ENCODE measurements at regions not wholly inside any gene's neighbourhood (a gene's known extent, or its start where the extent isn't known, plus 50 kb on each side); places are given as distances from the start of the nearest gene placed in this dataset.

DNA sequence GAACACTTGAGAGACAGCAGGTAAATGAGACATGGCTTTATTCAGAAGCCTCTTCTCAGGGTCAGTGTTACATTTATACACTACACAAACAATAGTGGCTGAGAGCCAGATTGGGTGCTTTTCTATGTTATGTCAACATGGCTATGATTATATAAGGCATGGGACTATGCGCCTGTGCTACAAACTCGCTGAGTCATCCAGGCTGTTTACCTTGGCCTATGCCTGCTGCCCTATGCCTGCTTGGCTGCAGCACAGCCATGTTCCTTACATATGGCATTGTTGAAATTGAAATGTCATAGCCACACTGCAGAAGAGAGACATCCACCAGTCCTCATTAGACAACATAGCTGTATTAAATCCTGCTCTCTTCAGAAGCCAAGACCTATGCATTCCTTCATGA, 236.3 kb upstream of the NWD2 start:
- H3K4me1 Mint-ChIP-seq (ENCODE audit: low read depth), result no peaks in the 10 kb centered on the region
- H3K27me3 Mint-ChIP-seq, result no peaks in the 10 kb centered on the region
- TF ChIP-seq, protein P1, sequence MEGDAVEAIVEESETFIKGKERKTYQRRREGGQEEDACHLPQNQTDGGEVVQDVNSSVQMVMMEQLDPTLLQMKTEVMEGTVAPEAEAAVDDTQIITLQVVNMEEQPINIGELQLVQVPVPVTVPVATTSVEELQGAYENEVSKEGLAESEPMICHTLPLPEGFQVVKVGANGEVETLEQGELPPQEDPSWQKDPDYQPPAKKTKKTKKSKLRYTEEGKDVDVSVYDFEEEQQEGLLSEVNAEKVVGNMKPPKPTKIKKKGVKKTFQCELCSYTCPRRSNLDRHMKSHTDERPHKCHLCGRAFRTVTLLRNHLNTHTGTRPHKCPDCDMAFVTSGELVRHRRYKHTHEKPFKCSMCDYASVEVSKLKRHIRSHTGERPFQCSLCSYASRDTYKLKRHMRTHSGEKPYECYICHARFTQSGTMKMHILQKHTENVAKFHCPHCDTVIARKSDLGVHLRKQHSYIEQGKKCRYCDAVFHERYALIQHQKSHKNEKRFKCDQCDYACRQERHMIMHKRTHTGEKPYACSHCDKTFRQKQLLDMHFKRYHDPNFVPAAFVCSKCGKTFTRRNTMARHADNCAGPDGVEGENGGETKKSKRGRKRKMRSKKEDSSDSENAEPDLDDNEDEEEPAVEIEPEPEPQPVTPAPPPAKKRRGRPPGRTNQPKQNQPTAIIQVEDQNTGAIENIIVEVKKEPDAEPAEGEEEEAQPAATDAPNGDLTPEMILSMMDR (IDR thresholded peaks at IDR 0.05; ENCODE audit: unreplicated experiment), result no peak
- H3K27ac Mint-ChIP-seq, result peak overlapping the region; percentile 94
- no peaks in the 10 kb centered on the region for H3K36me3 Mint-ChIP-seq (ENCODE audit: insufficient read depth)
- DNase-seq (ENCODE audit: low spot score, unreplicated experiment), result no peak
- peaks cover 23% of the 10 kb centered on the region for H3K9me3 Mint-ChIP-seq (ENCODE audit: low read depth)
- H3K4me3 Mint-ChIP-seq (ENCODE audit: low read depth), result no peak overlapping the region

DNA sequence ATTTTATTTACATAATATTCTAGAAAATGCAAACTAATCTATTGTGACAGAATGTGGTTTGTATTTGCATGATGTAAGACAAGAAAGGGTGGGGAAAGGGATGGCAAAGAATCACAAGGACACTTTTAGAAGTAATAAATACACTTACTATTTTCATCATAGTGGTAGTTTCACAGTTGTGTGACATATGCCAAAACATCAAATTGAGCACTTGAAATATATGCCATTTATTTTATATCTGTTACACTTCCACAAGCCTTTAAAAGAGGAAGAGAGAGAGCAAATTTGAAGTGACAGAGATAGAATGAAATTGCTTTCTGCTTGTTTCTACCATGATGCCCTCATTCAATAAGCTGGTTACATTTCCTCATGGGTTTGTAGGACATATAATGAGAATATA, 230.0 kb upstream of the NWD2 start:
- Mint-ChIP-seq H3K27ac (no peak overlapping the region), H3K27me3 (no peaks in the 10 kb centered on the region), H3K9me3 (ENCODE audit: low read depth) (peaks cover 7% of the 10 kb centered on the region), H3K36me3 (ENCODE audit: insufficient read depth) (no peaks in the 10 kb centered on the region), H3K4me1 (ENCODE audit: low read depth) (no peaks in the 10 kb centered on the region), H3K4me3 (ENCODE audit: low read depth) (no peak overlapping the region)
- DNase-seq (ENCODE audit: low spot score, unreplicated experiment), result no peak
- TF ChIP-seq, protein P1 (IDR thresholded peaks at IDR 0.05; ENCODE audit: unreplicated experiment), result no peak

DNA sequence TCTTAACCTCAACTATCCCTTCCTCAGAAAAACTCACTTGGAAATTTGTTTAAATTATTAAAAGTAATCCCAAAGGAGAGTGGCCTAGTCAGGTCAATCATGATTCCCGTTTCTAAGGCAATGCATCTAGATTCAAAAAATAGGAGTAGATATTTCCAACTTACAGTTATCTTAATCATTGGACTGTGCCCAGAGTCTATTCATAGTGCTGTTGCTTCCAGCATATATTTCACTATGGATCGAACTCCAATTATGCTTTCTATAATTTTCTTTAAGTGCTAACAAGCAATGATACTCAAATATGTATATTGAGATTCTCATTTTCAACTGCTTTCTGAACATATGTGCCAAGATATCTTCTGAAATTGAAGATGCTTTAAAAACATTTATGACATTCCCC, 229.2 kb upstream of the NWD2 start:
- no peaks in the 10 kb centered on the region for H3K27me3 Mint-ChIP-seq
- no peaks in the 10 kb centered on the region for H3K4me1 Mint-ChIP-seq (ENCODE audit: low read depth)
- no peaks in the 10 kb centered on the region for H3K36me3 Mint-ChIP-seq (ENCODE audit: insufficient read depth)
- H3K4me3 Mint-ChIP-seq (ENCODE audit: low read depth), result no peak overlapping the region
- H3K27ac Mint-ChIP-seq, result peak overlapping the region; percentile 33
- no peak for DNase-seq (ENCODE audit: low spot score, unreplicated experiment)
- H3K9me3 Mint-ChIP-seq (ENCODE audit: low read depth), result peaks cover 7% of the 10 kb centered on the region
- TF ChIP-seq, protein P1 (IDR thresholded peaks at IDR 0.05; ENCODE audit: unreplicated experiment), result no peak

DNA sequence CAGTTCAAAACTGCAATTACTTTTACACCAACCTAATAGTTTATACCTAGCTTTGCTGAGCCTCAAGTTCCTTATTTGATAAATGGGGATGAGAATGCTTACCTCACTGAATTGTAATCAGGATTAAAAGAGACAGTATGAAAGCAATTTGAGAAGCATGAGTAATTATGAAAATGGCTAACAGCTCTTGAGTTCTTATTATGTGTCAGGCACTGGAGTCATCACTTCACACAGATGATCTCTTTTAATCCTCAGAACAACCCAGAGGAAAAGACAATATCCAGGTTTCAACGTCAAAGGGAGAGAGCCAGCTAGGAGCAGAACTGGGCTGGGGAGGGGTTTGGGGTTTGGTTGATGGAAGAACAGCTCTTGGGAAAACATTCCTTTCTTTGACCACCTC, 221.0 kb upstream of the NWD2 start:
- no peak overlapping the region for H3K27ac Mint-ChIP-seq
- no peak overlapping the region for H3K4me3 Mint-ChIP-seq (ENCODE audit: low read depth)

DNA sequence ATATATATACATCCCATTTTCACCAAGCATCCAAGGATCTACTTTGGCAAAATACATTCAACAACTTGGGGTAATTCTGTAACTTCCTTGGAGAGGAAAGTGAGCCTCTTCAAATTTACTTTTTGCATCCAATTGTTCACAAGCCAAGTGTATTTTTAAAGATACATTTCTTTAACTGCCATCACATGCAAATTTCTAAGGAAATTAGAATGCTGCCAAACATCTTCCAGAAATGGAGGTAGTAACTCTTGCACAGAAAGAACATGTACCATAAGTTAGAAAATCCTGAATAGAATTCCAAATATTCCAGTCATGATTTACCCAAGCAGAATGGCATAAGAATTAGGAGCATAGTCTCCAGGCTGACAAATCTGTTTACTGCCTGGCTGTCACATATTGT, 220.5 kb upstream of the NWD2 start:
- TF ChIP-seq, protein P1 (IDR thresholded peaks at IDR 0.05; ENCODE audit: unreplicated experiment), result no peak

More for the DNA sequence above, 221.0 kb upstream of the NWD2 start:
- TF ChIP-seq, protein P1 (IDR thresholded peaks at IDR 0.05; ENCODE audit: unreplicated experiment), result no peak
- Mint-ChIP-seq H3K27me3 (no peaks in the 10 kb centered on the region), H3K4me1 (ENCODE audit: low read depth) (no peaks in the 10 kb centered on the region), H3K9me3 (ENCODE audit: low read depth) (no peaks in the 10 kb centered on the region), H3K36me3 (ENCODE audit: insufficient read depth) (no peaks in the 10 kb centered on the region)
- DNase-seq (ENCODE audit: low spot score, unreplicated experiment), result no peak

More for the DNA sequence above, 220.5 kb upstream of the NWD2 start:
- H3K9me3 Mint-ChIP-seq (ENCODE audit: low read depth), result no peaks in the 10 kb centered on the region
- H3K36me3 Mint-ChIP-seq (ENCODE audit: insufficient read depth), result no peaks in the 10 kb centered on the region
- no peaks in the 10 kb centered on the region for H3K27me3 Mint-ChIP-seq
- H3K27ac Mint-ChIP-seq, result no peak overlapping the region
- no peak overlapping the region for H3K4me3 Mint-ChIP-seq (ENCODE audit: low read depth)
- H3K4me1 Mint-ChIP-seq (ENCODE audit: low read depth), result no peaks in the 10 kb centered on the region
- DNase-seq (ENCODE audit: low spot score, unreplicated experiment), result no peak
